Ovary (tissue), 3 donors: ENCODE measurements at regions not wholly inside any gene's neighbourhood (a gene's known extent, or its start where the extent isn't known, plus 50 kb on each side); places are given as distances from the start of the nearest gene placed in this dataset.

ENCODE experiments used
- EP300 ChIP-seq: sonication (generic); formaldehyde crosslinking; IDR thresholded peaks from one replicate; pipeline ENCODE4 v1.6.1; 2017; ENCODE audit warnings: antibody characterized with exemption
- POLR2A ChIP-seq: fragments of 450-650 bp; IDR thresholded peaks from one replicate; pipeline ENCODE4 v1.6.1; 2017; ENCODE audit warnings: antibody characterized with exemption, mild to moderate bottlenecking, moderate library complexity
- TF ChIP-seq, protein P1 (sequence below), 3 donors: fragments of 450-650 bp in 2 of 3; fragments of 200-600 bp in 1 of 3; IDR thresholded peaks; one replicate each; pipeline versions ENCODE4 v1.5.1 to v1.8.0; 2016 to 2022; ENCODE audit warnings: antibody characterized with exemption in 3 of 3, mild to moderate bottlenecking in 1 of 3
- donor health status: DM: no; HTN: no; CAD: no.

DNA sequence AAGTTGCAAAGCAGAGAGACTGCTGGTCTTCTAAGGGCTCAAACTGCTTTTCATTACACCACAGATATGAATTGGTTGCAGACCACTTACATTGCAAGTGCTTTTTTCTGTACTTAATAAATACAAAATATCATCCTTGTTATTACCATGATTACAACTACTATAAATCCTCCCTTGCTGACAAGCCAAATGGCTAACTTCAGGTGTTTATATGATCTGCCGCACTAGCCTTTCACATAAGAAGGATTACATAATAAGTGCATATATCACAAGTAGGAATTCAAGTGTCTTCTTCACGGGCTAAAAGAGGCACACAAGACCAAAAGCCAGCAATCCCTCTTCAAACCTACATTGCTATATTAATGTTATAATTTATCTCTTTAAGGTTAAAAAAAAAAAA is 373.0 kb downstream of the ZEB2 start:
- no peak for TF ChIP-seq POLR2A
- TF ChIP-seq, protein P1, sequence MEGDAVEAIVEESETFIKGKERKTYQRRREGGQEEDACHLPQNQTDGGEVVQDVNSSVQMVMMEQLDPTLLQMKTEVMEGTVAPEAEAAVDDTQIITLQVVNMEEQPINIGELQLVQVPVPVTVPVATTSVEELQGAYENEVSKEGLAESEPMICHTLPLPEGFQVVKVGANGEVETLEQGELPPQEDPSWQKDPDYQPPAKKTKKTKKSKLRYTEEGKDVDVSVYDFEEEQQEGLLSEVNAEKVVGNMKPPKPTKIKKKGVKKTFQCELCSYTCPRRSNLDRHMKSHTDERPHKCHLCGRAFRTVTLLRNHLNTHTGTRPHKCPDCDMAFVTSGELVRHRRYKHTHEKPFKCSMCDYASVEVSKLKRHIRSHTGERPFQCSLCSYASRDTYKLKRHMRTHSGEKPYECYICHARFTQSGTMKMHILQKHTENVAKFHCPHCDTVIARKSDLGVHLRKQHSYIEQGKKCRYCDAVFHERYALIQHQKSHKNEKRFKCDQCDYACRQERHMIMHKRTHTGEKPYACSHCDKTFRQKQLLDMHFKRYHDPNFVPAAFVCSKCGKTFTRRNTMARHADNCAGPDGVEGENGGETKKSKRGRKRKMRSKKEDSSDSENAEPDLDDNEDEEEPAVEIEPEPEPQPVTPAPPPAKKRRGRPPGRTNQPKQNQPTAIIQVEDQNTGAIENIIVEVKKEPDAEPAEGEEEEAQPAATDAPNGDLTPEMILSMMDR (IDR thresholded peaks at IDR 0.05) = no peak
- no peak for TF ChIP-seq EP300
